Esophagus squamous epithelium (tissue), 4 donors: ENCODE measurements at regions not wholly inside any gene's neighbourhood (a gene's known extent, or its start where the extent isn't known, plus 50 kb on each side); places are given as distances from the start of the nearest gene placed in this dataset.

Experiments
- POLR2A ChIP-seq, 4 donors: fragments of 450-650 bp; IDR thresholded peaks; one replicate each; pipeline ENCODE4 v1.6.1; 2017; ENCODE audit warnings: antibody characterized with exemption in 4 of 4, mild to moderate bottlenecking in 4 of 4, moderate library complexity in 3 of 4
- TF ChIP-seq, protein P1 (sequence below), 6 experiments: fragments of 450-650 bp in 4 of 6; fragments of 200-600 bp in 2 of 6; sonication (generic) in 2 of 6; IDR thresholded peaks; one replicate each; pipeline ENCODE4 v1.5.1; 2016 to 2019; ENCODE audit warnings: antibody characterized with exemption in 6 of 6, mild to moderate bottlenecking in 4 of 6, moderate library complexity in 4 of 6

DNA sequence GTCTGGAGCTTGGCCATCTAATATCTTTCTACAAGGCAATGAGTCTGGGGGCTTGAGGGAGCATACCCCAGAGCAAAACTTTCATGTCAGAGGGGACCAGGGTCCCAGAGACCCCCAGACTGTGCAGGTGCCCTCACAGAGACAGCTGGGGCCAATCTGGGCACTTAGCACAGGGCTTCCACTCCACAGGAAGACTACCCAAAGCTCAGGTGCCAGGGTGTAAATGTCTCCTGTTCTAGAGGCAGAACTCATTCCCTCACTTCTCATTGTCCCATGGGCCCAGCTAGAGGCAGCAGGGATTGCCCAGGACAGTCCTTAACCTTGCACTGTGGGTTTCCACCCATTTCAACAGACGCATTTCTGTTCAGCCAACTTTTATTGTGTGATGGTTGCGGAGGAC, 246.9 kb downstream of the ACTR3B start:
- TF ChIP-seq, protein P1, sequence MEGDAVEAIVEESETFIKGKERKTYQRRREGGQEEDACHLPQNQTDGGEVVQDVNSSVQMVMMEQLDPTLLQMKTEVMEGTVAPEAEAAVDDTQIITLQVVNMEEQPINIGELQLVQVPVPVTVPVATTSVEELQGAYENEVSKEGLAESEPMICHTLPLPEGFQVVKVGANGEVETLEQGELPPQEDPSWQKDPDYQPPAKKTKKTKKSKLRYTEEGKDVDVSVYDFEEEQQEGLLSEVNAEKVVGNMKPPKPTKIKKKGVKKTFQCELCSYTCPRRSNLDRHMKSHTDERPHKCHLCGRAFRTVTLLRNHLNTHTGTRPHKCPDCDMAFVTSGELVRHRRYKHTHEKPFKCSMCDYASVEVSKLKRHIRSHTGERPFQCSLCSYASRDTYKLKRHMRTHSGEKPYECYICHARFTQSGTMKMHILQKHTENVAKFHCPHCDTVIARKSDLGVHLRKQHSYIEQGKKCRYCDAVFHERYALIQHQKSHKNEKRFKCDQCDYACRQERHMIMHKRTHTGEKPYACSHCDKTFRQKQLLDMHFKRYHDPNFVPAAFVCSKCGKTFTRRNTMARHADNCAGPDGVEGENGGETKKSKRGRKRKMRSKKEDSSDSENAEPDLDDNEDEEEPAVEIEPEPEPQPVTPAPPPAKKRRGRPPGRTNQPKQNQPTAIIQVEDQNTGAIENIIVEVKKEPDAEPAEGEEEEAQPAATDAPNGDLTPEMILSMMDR (IDR thresholded peaks at IDR 0.05), result no peak
- no peak for TF ChIP-seq POLR2A (IDR thresholded peaks at IDR 0.05)
